K562 (cell line): ENCODE measurements at regions not wholly inside any gene's neighbourhood (a gene's known extent, or its start where the extent isn't known, plus 50 kb on each side); places are given as distances from the start of the nearest gene placed in this dataset.

Experiments used
- ATAC-seq: fragments of 200-7000 bp; cut with Tn5 transposase; 3 replicates; pipeline ENCODE4 v1.9.1; 2020; ENCODE audit warnings: moderate library complexity
- BruUV-seq: library from RNA; stranded (reverse); fragments of 400-500 nt; replicated peaks from 2 replicates; lab custom pipeline; 2021; lab: Mats Ljungman, UMichigan
- CTCF ChIA-PET: fragments of 300-600 bp; formaldehyde crosslinking; extraction: SDS; loops from one replicate; lab custom pipeline; 2021; ENCODE audit warnings: low intra/inter-chr PET ratio; lab: Yijun Ruan, JAX
- POLR2A ChIA-PET: fragments of 300-600, 350-650 bp; sonication (Branson Sonifier 250); formaldehyde crosslinking; extraction: SDS; loops from one replicate; lab custom pipeline; 2021; ENCODE audit warnings: antibody characterized with exemption, inconsistent platforms; lab: Yijun Ruan, JAX
- DNase-seq, 4 experiments: peaks; one replicate each; pipeline versions ENCODE4 v3.0.0 to v3.0.0-alpha.2; 2011 to 2018; ENCODE audit warnings: low spot score in 3 of 4, mixed read lengths in 3 of 4; ENCODE audit errors: extremely low read depth in 1 of 4
- FAIRE-seq: peaks from 2 replicates; lab custom pipeline; 2011; peaks lifted over from hg19 to GRCh38; lab: Jason Lieb, UNC
- H2AFZ ChIP-seq: 2 replicates; pipeline ENCODE4 v1.6.0; 2011; ENCODE audit warnings: low read depth, low read length, control low read depth, inconsistent platforms
- H3K27ac ChIP-seq: fragments of 200-600 bp; 3 replicates; pipeline ENCODE4 v1.8.0; 2011; ENCODE audit warnings: low read depth, mild to moderate bottlenecking, control low read depth, inconsistent platforms, low read length, moderate library complexity, mixed read lengths; ENCODE audit errors: extremely low read depth
- H3K27me3 ChIP-seq, 2 experiments: fragments of 300-600 bp in 1 of 2; 2 replicates in 1 of 2; 3 replicates in 1 of 2; pipeline versions ENCODE4 v1.6.0 to v1.8.0; 2011; ENCODE audit warnings: inconsistent platforms in 2 of 2, low read length in 2 of 2, mild to moderate bottlenecking in 1 of 2, mixed read lengths in 1 of 2, moderate library complexity in 1 of 2; ENCODE audit not compliant: control insufficient read depth in 2 of 2, insufficient read depth in 2 of 2
- H3K36me3 ChIP-seq: fragments of 300-600 bp; 3 replicates; pipeline ENCODE4 v1.8.0; 2011; ENCODE audit warnings: mild to moderate bottlenecking, low read length, inconsistent platforms; ENCODE audit not compliant: control insufficient read depth, insufficient read depth
- H3K4me1 ChIP-seq, 2 experiments: fragments of 200-600 bp in 1 of 2; replicated peaks in 1 of 2; 2 replicates in 1 of 2; 3 replicates in 1 of 2; pipeline versions ENCODE4 v1.5.1 to v1.8.0; 2011; ENCODE audit warnings: inconsistent platforms in 2 of 2, low read length in 2 of 2, mild to moderate bottlenecking in 1 of 2, mixed read lengths in 1 of 2, moderate library complexity in 1 of 2; ENCODE audit not compliant: control insufficient read depth in 2 of 2, insufficient read depth in 2 of 2
- H3K4me2 ChIP-seq: 2 replicates; pipeline ENCODE4 v1.6.1; 2011; ENCODE audit warnings: low read length, control low read depth, inconsistent platforms, mixed read lengths; ENCODE audit not compliant: insufficient read depth
- H3K4me3 ChIP-seq: fragments of 200-600 bp; sonication (generic), shearing (Covaris generic); 2 replicates; pipeline ENCODE4 v1.5.1; 2016; ENCODE audit warnings: control low read depth, inconsistent platforms
- H3K79me2 ChIP-seq: fragments of 200-600 bp; 3 replicates; pipeline ENCODE4 v1.8.0; 2011; ENCODE audit warnings: low read length, inconsistent platforms; ENCODE audit not compliant: control insufficient read depth, insufficient read depth
- H3K9ac ChIP-seq, 2 experiments: 2 replicates each; pipeline versions ENCODE4 v1.6.0 to v1.6.1; 2011; ENCODE audit warnings: low read depth in 2 of 2, low read length in 2 of 2, control low read depth in 1 of 2, inconsistent platforms in 1 of 2, mild to moderate bottlenecking in 1 of 2, mixed read lengths in 1 of 2; ENCODE audit not compliant: insufficient read depth in 1 of 2
- H3K9me1 ChIP-seq: one replicate; pipeline ENCODE4 v1.6.0; 2011; ENCODE audit warnings: inconsistent platforms, mild to moderate bottlenecking, low read length, moderate library complexity; ENCODE audit not compliant: control insufficient read depth, insufficient read depth
- H3K9me3 ChIP-seq: replicated peaks from 2 replicates; pipeline ENCODE4 v1.5.1; 2011; ENCODE audit warnings: low read depth, low read length, inconsistent platforms; ENCODE audit not compliant: control insufficient read depth, insufficient read depth
- H4K20me1 ChIP-seq: replicated peaks from 2 replicates; pipeline ENCODE4 v1.6.1; 2011; ENCODE audit warnings: low read length, inconsistent platforms, mixed read lengths; ENCODE audit not compliant: control insufficient read depth, insufficient read depth
- CEBPG ChIP-seq, 3 experiments: fragments of 200-800 bp in 1 of 3; sonication (Bioruptor generic) in 1 of 3; sonication (generic) in 1 of 3; formaldehyde crosslinking in 1 of 3; IDR thresholded peaks in 2 of 3; conservative IDR thresholded peaks in 1 of 3; 2 replicates each; pipeline versions ENCODE4 v1.6.1 to v1.8.0; 2016 to 2022; ENCODE audit warnings: missing compliant biosample characterization in 2 of 3, missing genetic modification characterization in 2 of 3, mild to moderate bottlenecking in 1 of 3, missing genetic modification reagents in 1 of 3
- CHCHD3 ChIP-seq: fragments of 250-450 bp; sonication (Bioruptor Pico); IDR thresholded peaks from 2 replicates; pipeline ENCODE4 v2.1.2; 2022; ENCODE audit warnings: mild to moderate bottlenecking
- CHD1 ChIP-seq: fragments of 200-600 bp; sonication (generic); IDR thresholded peaks from one replicate; pipeline ENCODE4 v1.6.1; 2012; ENCODE audit warnings: mild to moderate bottlenecking, moderate library complexity, low read length, inconsistent platforms
- ELF2 ChIP-seq: fragments of 250-450 bp; sonication (Bioruptor Pico); IDR thresholded peaks from 2 replicates; pipeline ENCODE4 v1.5.0; 2021; ENCODE audit warnings: mild to moderate bottlenecking
- ETV1 ChIP-seq: fragments of 450-650 bp; conservative IDR thresholded peaks from 2 replicates; pipeline ENCODE4 v1.6.1; 2016; ENCODE audit warnings: missing genetic modification characterization, control low read depth, low read depth, missing compliant biosample characterization
- MEF2A ChIP-seq: IDR thresholded peaks from 2 replicates; pipeline ENCODE4 v1.6.1; 2011; ENCODE audit warnings: low read depth, mild to moderate bottlenecking, low read length, moderate library complexity; ENCODE audit not compliant: control insufficient read depth
- MTA2 ChIP-seq: fragments of 450-650 bp; IDR thresholded peaks from 2 replicates; pipeline ENCODE4 v1.6.1; 2016; ENCODE audit warnings: low read depth
- NR2C2 ChIP-seq, 2 experiments: fragments of 200-800 bp in 1 of 2; sonication (Bioruptor generic) in 1 of 2; sonication (generic) in 1 of 2; formaldehyde crosslinking in 1 of 2; IDR thresholded peaks; 2 replicates each; pipeline versions ENCODE4 v1.6.1 to v1.8.0; 2016 to 2022; ENCODE audit warnings: mild to moderate bottlenecking in 1 of 2, missing compliant biosample characterization in 1 of 2, missing genetic modification characterization in 1 of 2, missing genetic modification reagents in 1 of 2
- TCF3 ChIP-seq: sonication (generic); formaldehyde crosslinking; IDR thresholded peaks from 2 replicates; pipeline ENCODE4 v1.4.0; 2020; ENCODE audit warnings: mild to moderate bottlenecking, missing genetic modification reagents
- ZNF217 ChIP-seq: sonication (generic); formaldehyde crosslinking; IDR thresholded peaks from 2 replicates; pipeline ENCODE4 v1.8.0; 2022; ENCODE audit warnings: mild to moderate bottlenecking, missing genetic modification reagents
- ZNF316 ChIP-seq: fragments of 450-650 bp; IDR thresholded peaks from 2 replicates; pipeline ENCODE4 v1.6.1; 2016
- WGBS: fragments of 100-300 bp; shearing (Covaris generic); methylation state at CpG from one replicate; pipeline ENCODE4 v1.1.6; 2016; ENCODE audit warnings: low coverage, mixed read lengths; ENCODE audit not compliant: insufficient coverage; ENCODE audit errors: missing lambda C conversion rate; 5-methylcytosine and 5-hydroxymethylcytosine counted together
- in situ Hi-C: fragments of 300-500 bp; cut with MboI; formaldehyde crosslinking; loops from 4 replicates; pipeline ENCODE4 v1.15.0; 2018; ENCODE audit warnings: inconsistent platforms, mixed read lengths
- intact Hi-C: fragments of 100-400 bp; cut with micrococcal nuclease; formaldehyde crosslinking; loops from 2 replicates; pipeline ENCODE4 v1.14.2; 2022
- TF ChIP-seq, protein P1 (sequence below): sonication (generic); formaldehyde crosslinking; IDR thresholded peaks from 2 replicates; pipeline ENCODE4 v1.8.0; 2022; ENCODE audit warnings: missing genetic modification reagents, mild to moderate bottlenecking, borderline replicate concordance
- TF ChIP-seq, protein P2 (sequence below): fragments of 250-450 bp; sonication (Bioruptor Pico); IDR thresholded peaks from 2 replicates; pipeline ENCODE4 v1.4.0; 2020; ENCODE audit warnings: mild to moderate bottlenecking, moderate library complexity
- TF ChIP-seq, protein P3 (sequence below): sonication (generic); IDR thresholded peaks from 2 replicates; pipeline ENCODE4 v1.6.1; 2016

DNA sequence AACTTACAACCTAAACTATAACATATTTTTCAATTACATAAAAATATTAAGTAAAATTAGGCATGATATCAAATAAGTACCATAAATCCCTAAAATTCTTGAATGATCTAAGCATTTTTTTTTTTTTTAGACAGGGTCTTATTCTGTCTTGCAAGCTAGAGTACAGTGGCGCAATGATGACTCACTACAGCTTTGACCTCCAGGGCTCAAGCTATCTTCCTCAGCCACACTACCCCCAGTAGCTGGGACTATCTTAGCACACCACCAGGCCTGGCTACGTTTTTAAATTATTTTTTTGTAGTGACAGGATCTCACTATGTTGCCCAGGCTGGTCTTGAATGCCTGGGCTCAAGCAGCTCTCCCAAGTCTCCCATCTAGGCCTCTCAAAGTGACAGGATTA is 1042.3 kb downstream of the FSTL5 start:
- ChIA-PET CTCF (no interaction called here), POLR2A (no interaction called here)
- DNase-seq (no peak), FAIRE-seq (no peak), ATAC-seq (no peak)
- Histone ChIP-seq H3K9me3 (no peaks in the 10 kb centered on the region), H3K79me2 (no peaks in the 10 kb centered on the region), H4K20me1 (no peaks in the 10 kb centered on the region), H3K27ac (no peak overlapping the region), H3K4me3 (no peak overlapping the region), H3K4me2 (no peak overlapping the region), H3K36me3 (no peaks in the 10 kb centered on the region), H2AFZ (no peak overlapping the region), H3K27me3 (no peaks in the 10 kb centered on the region), H3K9ac (no peak overlapping the region), H3K4me1 (no peaks in the 10 kb centered on the region), H3K9me1 (no peaks in the 10 kb centered on the region)
- BruUV-seq = no TSS peak
- WGBS = 0% methylated on average over 1 of the region's 2 CpGs
- TF ChIP-seq MEF2A (no peak), MTA2 (no peak), ETV1 (no peak), CHCHD3 (no peak), ZNF316 (no peak), CEBPG (CRISPR knock-in tag; IDR thresholded peaks at IDR 0.05) (no peak), CEBPG (tag; conservative IDR thresholded peaks at IDR 0.05 in 1 of 2, IDR thresholded peaks at IDR 0.05 in 1 of 2) (no peak), ZNF217 (CRISPR knock-in tag) (no peak), CHD1 (no peak), TCF3 (no peak), NR2C2 (CRISPR knock-in tag; IDR thresholded peaks at IDR 0.05) (no peak), NR2C2 (tag; IDR thresholded peaks at IDR 0.05) (no peak), ELF2 (CRISPR knock-in tag) (no peak)
- TF ChIP-seq, protein P1, sequence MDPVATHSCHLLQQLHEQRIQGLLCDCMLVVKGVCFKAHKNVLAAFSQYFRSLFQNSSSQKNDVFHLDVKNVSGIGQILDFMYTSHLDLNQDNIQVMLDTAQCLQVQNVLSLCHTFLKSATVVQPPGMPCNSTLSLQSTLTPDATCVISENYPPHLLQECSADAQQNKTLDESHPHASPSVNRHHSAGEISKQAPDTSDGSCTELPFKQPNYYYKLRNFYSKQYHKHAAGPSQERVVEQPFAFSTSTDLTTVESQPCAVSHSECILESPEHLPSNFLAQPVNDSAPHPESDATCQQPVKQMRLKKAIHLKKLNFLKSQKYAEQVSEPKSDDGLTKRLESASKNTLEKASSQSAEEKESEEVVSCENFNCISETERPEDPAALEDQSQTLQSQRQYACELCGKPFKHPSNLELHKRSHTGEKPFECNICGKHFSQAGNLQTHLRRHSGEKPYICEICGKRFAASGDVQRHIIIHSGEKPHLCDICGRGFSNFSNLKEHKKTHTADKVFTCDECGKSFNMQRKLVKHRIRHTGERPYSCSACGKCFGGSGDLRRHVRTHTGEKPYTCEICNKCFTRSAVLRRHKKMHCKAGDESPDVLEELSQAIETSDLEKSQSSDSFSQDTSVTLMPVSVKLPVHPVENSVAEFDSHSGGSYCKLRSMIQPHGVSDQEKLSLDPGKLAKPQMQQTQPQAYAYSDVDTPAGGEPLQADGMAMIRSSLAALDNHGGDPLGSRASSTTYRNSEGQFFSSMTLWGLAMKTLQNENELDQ (CRISPR knock-in tag) = no peak
- TF ChIP-seq, protein P2, sequence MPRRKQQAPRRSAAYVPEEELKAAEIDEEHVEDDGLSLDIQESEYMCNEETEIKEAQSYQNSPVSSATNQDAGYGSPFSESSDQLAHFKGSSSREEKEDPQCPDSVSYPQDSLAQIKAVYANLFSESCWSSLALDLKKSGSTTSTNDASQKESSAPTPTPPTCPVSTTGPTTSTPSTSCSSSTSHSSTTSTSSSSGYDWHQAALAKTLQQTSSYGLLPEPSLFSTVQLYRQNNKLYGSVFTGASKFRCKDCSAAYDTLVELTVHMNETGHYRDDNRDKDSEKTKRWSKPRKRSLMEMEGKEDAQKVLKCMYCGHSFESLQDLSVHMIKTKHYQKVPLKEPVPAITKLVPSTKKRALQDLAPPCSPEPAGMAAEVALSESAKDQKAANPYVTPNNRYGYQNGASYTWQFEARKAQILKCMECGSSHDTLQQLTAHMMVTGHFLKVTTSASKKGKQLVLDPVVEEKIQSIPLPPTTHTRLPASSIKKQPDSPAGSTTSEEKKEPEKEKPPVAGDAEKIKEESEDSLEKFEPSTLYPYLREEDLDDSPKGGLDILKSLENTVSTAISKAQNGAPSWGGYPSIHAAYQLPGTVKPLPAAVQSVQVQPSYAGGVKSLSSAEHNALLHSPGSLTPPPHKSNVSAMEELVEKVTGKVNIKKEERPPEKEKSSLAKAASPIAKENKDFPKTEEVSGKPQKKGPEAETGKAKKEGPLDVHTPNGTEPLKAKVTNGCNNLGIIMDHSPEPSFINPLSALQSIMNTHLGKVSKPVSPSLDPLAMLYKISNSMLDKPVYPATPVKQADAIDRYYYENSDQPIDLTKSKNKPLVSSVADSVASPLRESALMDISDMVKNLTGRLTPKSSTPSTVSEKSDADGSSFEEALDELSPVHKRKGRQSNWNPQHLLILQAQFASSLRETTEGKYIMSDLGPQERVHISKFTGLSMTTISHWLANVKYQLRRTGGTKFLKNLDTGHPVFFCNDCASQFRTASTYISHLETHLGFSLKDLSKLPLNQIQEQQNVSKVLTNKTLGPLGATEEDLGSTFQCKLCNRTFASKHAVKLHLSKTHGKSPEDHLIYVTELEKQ = no peak
- TF ChIP-seq, protein P3, sequence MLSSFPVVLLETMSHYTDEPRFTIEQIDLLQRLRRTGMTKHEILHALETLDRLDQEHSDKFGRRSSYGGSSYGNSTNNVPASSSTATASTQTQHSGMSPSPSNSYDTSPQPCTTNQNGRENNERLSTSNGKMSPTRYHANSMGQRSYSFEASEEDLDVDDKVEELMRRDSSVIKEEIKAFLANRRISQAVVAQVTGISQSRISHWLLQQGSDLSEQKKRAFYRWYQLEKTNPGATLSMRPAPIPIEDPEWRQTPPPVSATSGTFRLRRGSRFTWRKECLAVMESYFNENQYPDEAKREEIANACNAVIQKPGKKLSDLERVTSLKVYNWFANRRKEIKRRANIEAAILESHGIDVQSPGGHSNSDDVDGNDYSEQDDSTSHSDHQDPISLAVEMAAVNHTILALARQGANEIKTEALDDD = no peak
- in situ Hi-C loops = no loop called here
- intact Hi-C loops = no loop called here
